GM21737 (cell line): ENCODE measurements at regions not wholly inside any gene's neighbourhood (a gene's known extent, or its start where the extent isn't known, plus 50 kb on each side); places are given as distances from the start of the nearest gene placed in this dataset.
"Not testable (repeated sequence)": the region's sequence is repeated elsewhere in the genome, so short reads cannot be mapped to it uniquely, and the experiment has no call there.

Experiments
- ATAC-seq: cut with Tn5 transposase; IDR thresholded peaks from one replicate; pipeline ENCODE4 v1.9.1; 2021; ENCODE audit warnings: mild to moderate bottlenecking, moderate library complexity; ENCODE audit not compliant: unreplicated experiment

DNA sequence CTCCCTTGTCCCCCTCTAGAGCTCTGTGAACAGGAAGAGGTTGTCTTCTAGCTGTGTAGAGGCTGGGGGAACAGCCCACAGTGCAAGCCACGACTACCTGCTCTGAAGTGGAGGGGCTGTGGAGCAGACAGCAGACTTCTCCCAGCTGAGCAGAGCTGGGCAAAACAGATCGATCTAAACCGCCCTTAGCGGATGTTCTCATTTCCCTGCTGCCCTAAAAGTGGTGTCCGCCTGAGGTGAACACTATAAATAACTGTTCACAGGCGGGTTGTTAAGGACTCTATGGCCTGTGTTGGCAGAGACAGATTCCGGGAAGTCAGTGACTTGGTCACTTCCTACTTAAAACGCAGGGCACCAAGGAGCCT, 203.2 kb downstream of the RHOU start:
- ATAC-seq, result no peak

DNA sequence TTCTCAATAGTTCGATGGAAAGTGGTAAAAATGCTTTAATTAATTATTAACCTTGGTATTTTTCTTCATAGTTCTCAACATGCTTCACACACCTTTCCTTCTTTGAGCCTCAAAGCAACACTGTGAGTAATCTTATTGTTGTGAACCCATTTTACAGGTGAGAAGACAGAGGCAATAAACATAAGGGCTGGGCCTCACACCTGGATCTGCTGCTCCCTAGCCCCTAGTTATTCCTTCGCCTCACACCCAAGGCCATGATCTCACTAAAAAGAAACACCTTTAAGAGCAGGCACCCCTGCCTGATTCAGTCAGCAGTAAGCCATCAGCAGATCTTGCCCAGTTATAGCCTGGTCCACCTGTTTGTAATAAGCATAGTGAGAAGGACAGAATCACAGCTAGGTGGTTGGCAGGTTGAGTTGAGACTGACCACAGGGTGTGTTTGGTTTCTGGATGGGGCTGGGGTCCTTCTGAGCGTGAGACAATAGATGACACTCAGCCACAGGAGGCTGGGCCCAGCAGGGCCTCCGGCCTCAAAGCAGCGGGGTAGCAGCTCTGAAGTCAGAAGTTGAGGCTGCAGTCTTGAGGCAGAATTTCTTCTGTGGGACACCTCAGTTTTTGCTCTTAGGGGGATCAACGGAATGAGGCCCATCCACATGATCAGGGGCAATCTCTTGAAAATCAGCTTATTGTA, 203.9 kb downstream of the RHOU start:
- ATAC-seq, result no peak

DNA sequence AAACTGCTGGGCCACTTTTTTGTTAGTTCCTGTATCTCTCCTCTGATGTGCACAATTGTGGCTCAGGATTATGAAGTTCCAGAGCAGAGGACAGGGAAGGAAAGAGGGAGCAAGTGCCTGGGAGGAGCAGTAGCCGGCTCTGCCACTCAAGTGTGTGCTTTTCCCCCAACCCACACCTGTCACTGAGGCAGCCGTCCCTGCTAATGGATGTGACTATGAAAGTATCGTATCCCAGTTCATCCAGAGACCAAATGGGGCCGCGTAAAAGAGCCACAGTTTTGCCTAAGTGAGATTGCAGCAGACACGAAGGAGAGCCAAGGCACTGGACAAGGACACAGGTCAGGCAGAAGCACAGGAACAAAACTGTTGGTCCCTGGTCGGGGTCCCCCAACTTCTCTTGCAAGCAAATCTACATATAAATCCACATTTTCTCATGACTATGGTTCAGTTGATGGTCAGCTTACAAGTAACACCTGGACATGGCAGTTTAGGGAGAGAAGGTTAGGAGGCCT, 204.7 kb downstream of the RHOU start:
- no peak for ATAC-seq

DNA sequence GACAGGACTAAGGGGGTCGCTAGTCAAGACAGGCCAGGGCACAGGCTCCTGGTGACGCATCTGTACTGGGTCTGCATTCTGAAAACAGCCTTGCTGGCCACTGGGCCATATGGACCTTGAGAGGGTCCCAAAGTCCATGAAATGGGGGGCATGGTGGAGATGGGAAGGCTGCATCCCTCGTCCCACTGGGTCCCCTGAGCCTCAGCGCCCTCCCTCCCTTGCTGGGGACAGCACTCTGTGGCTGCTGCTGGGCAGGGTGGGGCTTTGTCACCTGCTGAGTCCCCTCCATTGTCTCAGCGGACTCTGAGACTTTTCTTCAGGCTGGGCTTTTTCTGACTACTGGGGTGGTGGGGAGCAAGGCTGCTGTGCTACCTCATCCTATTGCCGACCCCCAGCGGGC, 205.2 kb downstream of the RHOU start:
- ATAC-seq, result no peak

DNA sequence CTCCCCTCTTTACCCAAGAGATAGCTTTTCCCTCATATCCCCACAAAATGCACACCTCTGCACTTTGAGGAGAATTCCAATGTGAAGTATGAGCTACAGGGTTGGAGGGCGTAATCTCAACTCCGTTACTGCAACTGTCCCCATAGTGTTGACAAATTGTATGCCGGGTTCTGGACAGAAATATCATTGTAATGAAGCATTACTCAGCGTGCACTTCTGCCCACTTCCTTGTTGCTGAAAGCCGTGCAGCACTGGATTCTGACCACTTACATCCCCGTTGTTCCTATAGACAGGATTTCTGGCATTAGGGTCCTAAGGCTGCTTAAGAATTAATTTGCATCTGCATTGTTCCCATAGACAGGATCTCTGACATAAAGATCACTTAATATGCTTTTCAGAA, 205.6 kb downstream of the RHOU start:
- no peak for ATAC-seq

DNA sequence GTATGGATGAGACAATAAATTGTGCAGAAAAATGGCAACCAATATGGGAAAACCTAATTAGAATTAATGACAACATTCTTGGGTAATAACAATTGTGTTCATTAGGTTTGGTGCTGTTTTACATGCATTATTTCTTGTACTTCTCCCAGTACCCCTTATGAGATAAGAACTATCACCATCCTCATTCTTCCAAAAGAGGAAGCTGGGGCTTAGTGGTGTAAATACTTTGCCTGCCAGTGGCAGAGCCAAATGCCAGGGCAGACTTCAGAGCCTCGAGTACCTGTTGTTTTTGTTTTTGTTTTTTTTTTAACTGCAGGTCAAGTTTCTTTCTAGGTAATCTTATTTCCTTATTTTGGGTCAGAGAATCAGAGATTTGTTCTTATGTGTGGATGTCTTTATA, 206.4 kb downstream of the RHOU start:
- ATAC-seq, result no peak

DNA sequence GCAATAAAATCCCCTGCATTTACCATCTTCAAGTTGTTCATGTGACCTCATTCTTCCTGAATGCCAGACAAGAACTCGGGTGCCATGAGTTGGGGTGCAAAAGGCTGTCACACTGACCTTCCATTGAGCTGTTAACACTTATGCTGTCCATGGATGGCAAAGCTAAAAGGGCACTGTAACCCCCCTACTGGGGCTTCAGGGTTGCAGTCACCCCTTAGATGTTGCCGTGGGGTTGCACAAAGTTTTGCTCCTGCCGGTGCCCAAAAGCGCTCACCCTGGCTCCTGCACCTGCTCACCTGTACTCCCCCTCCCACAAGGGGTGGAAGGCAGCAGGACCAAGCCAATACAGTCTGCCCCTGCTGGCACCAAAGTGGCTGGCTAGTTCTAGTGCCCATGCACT, 208.2 kb downstream of the RHOU start:
- ATAC-seq, result no peak

DNA sequence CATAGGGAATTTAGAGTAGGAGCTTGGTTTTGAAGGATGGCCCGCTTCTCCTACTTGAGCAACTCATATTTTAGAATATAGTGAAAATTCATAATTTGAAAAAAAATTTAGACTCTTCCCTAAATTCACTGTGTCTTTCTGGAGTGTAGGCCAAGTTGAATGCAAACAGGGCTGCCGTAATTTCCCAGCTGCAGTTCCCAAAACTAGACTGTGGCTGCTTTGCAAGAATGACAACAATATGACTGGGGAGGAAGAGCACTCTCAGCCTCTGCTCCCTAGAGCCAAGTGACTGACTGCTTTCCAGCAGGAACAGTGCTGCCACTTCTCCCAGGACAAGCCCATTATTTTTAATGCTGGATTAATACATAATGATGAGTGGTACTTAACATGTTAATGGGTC, 209.0 kb downstream of the RHOU start:
- ATAC-seq, result no peak

DNA sequence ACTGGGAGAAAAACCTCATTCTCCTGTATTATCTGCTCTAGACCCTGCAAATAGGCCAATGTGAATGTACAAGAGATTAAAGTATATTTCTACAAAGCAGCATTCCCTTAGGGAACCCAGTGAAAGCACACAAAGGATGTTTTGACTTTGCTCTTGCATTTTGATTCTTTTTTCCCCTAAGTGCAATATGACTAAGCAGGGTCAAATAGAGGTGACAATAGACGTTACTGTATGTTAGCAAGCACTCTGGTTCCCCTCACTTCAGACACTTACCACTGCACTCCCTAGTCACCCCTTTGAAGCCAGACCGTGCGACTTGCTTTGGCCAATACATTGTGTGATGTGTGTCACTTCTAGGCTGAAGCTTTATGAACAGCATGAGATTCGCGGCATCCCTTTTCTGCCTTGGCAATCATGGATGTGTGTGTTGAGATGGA, 209.7 kb downstream of the RHOU start:
- no peak for ATAC-seq

DNA sequence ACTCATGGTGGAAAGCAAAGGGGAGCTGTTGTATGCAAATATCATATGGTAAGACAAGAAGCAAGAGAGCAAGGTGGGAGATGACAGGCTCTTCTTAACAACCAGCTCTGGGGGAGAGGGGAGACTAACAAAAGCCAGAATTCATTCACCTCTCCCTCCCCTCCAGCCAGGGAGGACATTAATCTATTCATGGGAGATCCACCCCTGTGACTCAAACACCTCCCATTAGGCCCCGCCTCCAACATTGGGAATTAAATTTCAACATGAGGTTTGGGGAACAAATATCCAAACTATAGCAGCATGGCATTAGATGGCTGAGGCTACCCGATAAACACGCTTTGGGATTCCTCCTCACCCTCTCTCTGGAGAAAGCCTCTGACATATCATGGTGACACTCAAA, 210.6 kb downstream of the RHOU start:
- no peak for ATAC-seq

DNA sequence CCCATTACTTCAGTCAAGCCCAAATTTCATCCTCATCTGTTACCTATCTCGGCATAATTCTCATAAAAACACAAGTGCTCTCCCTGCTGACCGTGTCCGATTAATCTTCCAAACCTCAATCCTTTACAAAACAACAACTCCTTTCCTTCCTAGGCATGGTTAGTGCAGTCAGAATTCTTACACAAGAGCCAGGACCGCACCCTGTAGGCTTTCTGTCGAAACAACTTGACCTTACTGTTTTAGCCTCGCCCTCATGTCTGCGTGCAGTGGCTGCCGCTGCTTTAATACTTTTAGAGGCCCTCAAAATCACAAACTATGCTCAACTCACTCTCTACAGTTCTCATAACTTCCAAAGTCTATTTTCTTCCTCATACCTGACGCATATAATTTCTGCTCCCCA, 214.3 kb downstream of the RHOU start:
- not testable (repeated sequence) for ATAC-seq

DNA sequence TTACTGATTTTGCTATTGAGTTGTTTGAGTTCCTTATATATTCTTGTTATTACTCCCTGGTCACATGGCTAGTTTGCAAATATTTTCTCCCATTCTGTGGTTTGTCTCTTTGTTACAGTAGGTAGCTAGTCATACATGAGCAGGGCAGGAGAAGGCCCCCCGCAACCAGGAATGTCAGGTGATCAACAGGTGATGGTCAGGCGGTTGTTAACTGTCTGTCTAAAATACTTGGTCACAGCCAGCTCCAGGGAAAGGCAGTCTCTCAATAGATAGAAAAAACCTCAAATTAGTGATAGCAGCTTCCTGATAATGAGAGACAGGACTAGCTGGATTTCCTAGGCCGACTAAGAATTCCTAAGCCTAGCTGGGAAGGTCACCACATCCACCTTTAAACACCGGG, 217.9 kb downstream of the RHOU start:
- no peak for ATAC-seq

DNA sequence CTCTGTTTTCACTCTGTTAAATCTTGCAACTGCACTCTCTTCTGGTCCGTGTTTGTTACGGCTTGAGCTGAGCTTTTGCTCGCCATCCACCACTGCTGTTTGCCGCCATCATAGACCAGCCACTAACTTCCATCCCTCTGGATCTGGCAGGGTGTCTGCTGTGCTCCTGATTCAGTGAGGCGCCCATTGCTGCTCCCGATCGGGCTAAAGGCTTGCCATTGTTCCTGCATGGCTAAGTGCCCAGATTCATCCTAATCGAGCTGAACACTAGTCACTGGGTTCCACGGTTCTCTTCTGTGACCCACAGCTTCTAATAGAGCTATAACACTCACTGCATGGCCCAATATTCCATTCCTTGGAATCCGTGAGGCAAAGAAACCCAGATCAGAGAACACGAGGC, 218.5 kb downstream of the RHOU start:
- ATAC-seq, result not testable (repeated sequence)

DNA sequence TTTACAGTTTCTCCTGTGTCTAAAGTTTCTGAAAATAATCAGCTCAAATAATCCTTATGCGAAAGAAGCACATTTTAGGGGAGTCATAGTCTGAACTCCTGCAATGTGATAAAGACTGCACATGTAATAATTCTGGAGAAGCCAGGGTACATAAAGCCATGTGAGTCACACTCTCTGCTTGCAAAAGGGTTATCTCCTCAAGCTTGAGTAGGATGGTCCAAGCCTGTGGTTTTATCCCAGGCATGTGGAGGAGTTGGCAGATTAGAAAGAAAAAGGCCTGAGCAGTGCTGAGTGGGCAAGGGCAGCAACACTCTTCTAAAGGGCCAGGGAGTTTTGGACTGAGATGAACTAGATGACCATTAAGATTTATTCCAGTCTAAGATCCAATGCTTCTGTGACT, 220.4 kb downstream of the RHOU start:
- ATAC-seq, result no peak

DNA sequence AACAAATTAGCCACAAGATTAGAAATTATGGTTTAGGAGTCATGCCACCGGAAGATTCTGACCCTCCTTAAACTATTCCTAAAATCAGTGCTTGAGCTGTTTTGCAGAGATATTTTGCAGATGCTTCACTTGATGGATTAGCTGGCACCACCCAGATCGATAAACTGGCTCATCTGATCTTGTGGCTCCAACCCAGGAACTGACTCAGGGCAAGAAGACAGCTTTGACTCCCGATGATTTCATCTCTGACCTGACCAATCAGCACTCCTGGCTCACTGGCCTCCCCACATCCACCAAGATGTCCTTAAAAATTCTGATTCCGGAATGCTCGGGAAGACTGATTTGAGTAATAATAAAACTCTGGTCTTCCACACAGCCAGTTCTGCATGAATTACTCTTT, 221.6 kb downstream of the RHOU start:
- no peak for ATAC-seq

DNA sequence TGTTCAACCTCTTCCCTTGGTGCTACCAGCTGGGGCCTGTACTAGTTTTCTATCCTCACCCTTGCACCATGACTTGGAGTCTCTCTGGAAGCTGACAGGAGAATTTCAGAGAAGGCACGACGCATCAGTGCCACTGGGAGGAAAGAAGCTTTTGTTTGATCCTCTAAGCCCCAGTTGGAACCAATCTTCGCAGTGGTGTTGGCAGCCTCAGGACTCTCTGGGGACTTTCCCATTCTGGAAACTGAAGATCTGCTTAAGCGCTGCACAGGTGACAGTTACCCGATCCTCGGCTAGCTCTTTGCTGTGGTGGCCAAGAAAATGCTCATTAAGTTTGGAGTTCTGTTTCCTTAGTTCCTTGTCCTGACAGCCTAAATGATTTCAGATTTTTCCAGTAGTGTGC, 222.3 kb downstream of the RHOU start:
- no peak for ATAC-seq

DNA sequence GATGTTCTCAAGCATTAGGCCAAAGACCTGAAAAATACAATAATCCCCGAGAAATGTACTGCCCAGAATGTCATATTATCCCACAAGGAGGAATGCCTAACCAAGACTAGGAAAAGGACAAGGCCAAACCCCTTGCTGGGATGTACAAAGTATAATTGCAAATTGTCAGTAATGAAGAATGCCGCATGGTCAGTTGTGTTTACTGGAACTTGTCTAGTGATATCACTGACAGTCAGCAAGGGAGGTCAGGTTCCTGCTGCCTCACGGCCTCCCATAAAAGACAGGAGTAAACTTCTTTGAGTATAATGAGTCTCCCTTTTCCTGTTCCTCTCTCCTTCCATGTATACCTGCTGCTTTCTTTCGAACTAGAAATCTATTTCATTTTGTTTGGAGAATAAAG, 222.8 kb downstream of the RHOU start:
- no peak for ATAC-seq

DNA sequence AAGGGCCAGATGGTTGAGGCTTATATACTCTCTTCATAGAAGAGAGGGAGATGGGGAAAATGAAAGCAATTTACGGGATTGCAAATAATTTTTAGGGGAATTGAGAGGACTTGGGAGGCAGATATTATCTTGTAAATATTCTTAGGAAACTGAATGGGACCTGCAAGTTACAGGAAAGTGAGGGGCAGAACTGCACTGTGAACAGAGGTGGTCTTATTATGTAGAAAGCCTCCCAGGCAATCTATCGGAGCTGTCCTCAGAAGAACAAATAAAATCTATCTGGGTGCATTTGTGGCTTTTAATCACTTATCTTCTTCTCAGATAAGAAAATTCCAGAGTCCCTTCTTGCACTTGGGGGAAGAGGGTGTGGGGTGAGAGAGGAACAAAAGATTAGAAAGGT, 223.5 kb downstream of the RHOU start:
- ATAC-seq, result no peak

DNA sequence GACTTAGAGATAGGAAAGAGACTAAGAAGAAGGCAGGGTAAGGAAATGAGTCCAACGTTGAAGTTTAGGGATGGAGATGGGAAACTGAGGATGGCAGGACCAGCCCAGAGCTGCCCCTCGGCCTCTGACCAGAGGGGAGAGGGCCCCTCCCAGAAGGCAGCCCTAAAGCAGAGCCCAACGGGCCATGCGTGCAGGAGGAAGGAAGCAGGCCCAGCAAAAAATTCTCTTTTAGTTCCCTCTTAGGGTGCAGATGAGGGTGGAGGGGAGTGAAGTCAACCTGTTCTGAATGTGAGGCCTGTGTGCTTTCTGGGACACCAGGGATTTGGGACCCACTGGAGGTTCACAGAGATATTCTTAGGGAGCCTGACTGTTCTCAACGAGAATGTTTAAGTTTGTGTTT, 225.4 kb downstream of the RHOU start:
- ATAC-seq, result no peak

DNA sequence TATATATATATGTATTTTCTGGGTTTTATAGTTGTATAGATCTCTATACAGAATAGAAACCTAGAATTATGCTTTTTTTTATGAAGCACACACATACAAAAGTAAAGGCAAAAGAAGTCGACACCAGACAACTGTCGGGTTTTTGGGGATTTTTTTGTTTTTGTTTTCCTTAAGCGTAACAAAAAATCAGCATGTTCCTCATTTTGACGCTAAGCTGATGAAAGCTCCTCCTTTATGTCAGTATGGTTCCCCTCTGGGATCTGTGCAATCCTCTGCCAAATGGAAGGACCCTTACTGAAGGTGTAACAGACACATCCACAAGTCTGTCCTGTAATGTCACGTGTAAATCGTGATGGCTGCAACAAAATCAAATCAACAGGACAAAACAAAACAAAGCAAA, 226.2 kb downstream of the RHOU start:
- no peak for ATAC-seq

DNA sequence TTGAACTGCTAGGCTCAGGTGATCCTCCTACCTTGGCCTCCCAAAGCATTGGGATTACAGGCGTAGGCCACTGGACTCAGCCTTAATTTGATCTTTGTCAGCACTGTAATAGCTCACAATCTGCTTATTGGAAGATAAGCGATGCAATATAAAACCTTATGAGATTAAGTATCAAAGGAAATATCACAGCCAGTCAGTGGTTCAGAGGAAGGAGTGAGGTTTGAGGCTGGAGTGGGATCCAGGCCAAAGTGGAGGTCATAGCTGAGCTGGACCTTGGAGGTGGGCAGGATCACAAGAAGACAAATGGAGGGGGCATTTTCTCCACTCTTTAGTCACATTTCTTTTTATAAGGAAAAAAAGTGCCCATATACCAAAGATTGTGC, 228.5 kb downstream of the RHOU start:
- ATAC-seq, result no peak

DNA sequence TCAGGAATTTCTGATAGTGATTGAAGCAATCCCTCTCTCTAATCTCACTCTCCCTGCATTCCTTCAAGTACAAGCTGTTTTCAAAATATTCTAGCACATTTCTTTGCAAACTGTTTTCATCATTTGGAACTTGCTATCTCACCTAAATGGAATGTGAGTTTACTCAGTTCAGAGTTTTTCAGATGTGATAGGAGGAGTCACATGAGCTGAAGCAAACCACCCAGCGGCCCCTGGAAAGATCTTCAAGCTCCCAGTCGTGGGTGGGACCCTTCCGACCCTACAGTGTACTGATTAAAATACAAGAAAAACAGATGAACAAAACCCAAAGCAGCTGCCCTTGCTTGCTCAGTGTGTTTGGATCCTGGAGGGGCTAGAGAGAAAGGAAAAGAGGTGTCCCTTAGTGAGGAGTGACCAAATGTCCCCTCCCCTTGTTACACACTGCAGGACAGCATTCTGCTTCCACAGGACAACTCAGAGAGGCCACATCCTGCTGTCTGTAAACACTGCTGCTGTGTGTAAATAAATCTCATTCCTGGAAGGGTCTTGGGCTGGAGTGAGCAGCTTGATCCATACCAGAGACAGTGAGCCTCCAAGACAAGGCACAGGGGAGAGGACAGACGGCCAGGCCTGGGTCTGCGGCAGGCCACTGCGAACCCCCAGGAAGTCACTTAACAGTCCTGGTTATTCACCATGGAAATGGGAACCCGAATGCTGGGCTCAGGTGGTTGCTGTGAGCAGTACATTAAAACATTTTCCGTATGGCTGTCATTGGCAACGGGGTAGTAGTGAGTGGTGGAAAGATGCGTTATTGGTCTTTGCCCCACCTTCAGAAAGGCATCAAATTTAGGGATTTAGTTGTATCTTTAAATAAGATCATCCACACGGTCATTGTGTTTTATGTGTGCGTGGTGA, 229.2 kb downstream of the RHOU start:
- no peak for ATAC-seq
